ENCODE measurements at regions not wholly inside any gene's neighbourhood (a gene's known extent, or its start where the extent isn't known, plus 50 kb on each side); places are given as distances from the start of the nearest gene placed in this dataset.

- TF ChIP-seq ZBTB7A (IDR thresholded peaks at IDR 0.05; ENCODE audit: low read depth) (no peak), REST (IDR thresholded peaks at IDR 0.05; ENCODE audit: low read depth) (no peak), MAX (IDR thresholded peaks at IDR 0.05) (no peak), EP300 (IDR thresholded peaks at IDR 0.05; ENCODE audit: borderline replicate concordance) (no peak), EGR1 (IDR thresholded peaks at IDR 0.05) (no peak), TAF1 (IDR thresholded peaks at IDR 0.05; ENCODE audit: low read depth) (no peak), USF1 (IDR thresholded peaks at IDR 0.05) (no peak), NFIC (IDR thresholded peaks at IDR 0.05) (no peak), TCF12 (IDR thresholded peaks at IDR 0.05; ENCODE audit: low read depth) (no peak), TEAD4 (IDR thresholded peaks at IDR 0.05) (no peak), CREB1 (IDR thresholded peaks at IDR 0.05; ENCODE audit: low read depth) (no peak), RAD21 (IDR thresholded peaks at IDR 0.05; ENCODE audit: low read depth) (no peak), FOXM1 (IDR thresholded peaks at IDR 0.05; ENCODE audit: borderline replicate concordance, low read depth) (no peak), CEBPB (IDR thresholded peaks at IDR 0.05) (no peak), YY1 (IDR thresholded peaks at IDR 0.05; ENCODE audit: low read depth) (no peak)
These were observed 111.7 kb upstream of the COX10 start for GRCh38 chr17:13957636-13958035.

GRCh38 chr17:13958773-13959172 is 110.5 kb upstream of the COX10 start:
- no peak for TF ChIP-seq CREB1 (IDR thresholded peaks at IDR 0.05; ENCODE audit: low read depth)
- no peak for TF ChIP-seq TCF12 (IDR thresholded peaks at IDR 0.05; ENCODE audit: low read depth)
- TF ChIP-seq YY1 (IDR thresholded peaks at IDR 0.05; ENCODE audit: low read depth) = no peak
- TF ChIP-seq FOXM1 (IDR thresholded peaks at IDR 0.05; ENCODE audit: borderline replicate concordance, low read depth) = no peak
- no peak for TF ChIP-seq REST (IDR thresholded peaks at IDR 0.05; ENCODE audit: low read depth)
- no peak for TF ChIP-seq ZBTB7A (IDR thresholded peaks at IDR 0.05; ENCODE audit: low read depth)
- no peak for TF ChIP-seq EGR1 (IDR thresholded peaks at IDR 0.05)
- TF ChIP-seq NFIC (IDR thresholded peaks at IDR 0.05) = no peak

GRCh38 chr17:13961265-13961664 is 108.0 kb upstream of the COX10 start:
- TF ChIP-seq TEAD4 (IDR thresholded peaks at IDR 0.05) = no peak

- TF ChIP-seq TEAD4 (IDR thresholded peaks at IDR 0.05) (no peak), CEBPB (IDR thresholded peaks at IDR 0.05) (no peak), NFIC (IDR thresholded peaks at IDR 0.05) (no peak)
These were observed 106.5 kb upstream of the COX10 start for GRCh38 chr17:13962716-13963240.

- TF ChIP-seq FOXM1 (IDR thresholded peaks at IDR 0.05; ENCODE audit: borderline replicate concordance, low read depth) (no peak), CREB1 (IDR thresholded peaks at IDR 0.05; ENCODE audit: low read depth) (no peak), YY1 (IDR thresholded peaks at IDR 0.05; ENCODE audit: low read depth) (no peak), USF1 (IDR thresholded peaks at IDR 0.05) (no peak), TCF12 (IDR thresholded peaks at IDR 0.05; ENCODE audit: low read depth) (no peak), CEBPB (IDR thresholded peaks at IDR 0.05) (no peak), EGR1 (IDR thresholded peaks at IDR 0.05) (no peak), REST (IDR thresholded peaks at IDR 0.05; ENCODE audit: low read depth) (no peak), MAX (IDR thresholded peaks at IDR 0.05) (no peak), TEAD4 (IDR thresholded peaks at IDR 0.05) (no peak), EP300 (IDR thresholded peaks at IDR 0.05; ENCODE audit: borderline replicate concordance) (no peak), RAD21 (IDR thresholded peaks at IDR 0.05; ENCODE audit: low read depth) (no peak), NFIC (IDR thresholded peaks at IDR 0.05) (no peak), TAF1 (IDR thresholded peaks at IDR 0.05; ENCODE audit: low read depth) (no peak), ZBTB7A (IDR thresholded peaks at IDR 0.05; ENCODE audit: low read depth) (no peak)
These were observed 101.9 kb upstream of the COX10 start for GRCh38 chr17:13967416-13967815.
